ENCODE measurements at regions not wholly inside any gene's neighbourhood (a gene's known extent, or its start where the extent isn't known, plus 50 kb on each side); places are given as distances from the start of the nearest gene placed in this dataset.

- TF ChIP-seq CTCF (IDR thresholded peaks at IDR 0.05; ENCODE audit: borderline replicate concordance, extremely low read depth, low read length, poor library complexity, severe bottlenecking): no peak
- TF ChIP-seq EZH2 (IDR thresholded peaks at IDR 0.05; ENCODE audit: borderline replicate concordance, low read depth, low read length, severe bottlenecking): no peak
Measured at GRCh38 chr4:52196606-52197130, 145.6 kb downstream of the SPATA18 start.

All from DND-41 (cell line).